ENCODE measurements at regions not wholly inside any gene's neighbourhood (a gene's known extent, or its start where the extent isn't known, plus 50 kb on each side); places are given as distances from the start of the nearest gene placed in this dataset.

GRCh38 chr2:39515273-39515896 is 78.3 kb upstream of the MAP4K3 start:
- DNase-seq: no peak

- DNase-seq: no peak
Measured at GRCh38 chr2:39515897-39516346, 78.8 kb upstream of the MAP4K3 start.

- no peak for DNase-seq
Measured at GRCh38 chr2:39516347-39517101, 79.4 kb upstream of the MAP4K3 start.

DNA sequence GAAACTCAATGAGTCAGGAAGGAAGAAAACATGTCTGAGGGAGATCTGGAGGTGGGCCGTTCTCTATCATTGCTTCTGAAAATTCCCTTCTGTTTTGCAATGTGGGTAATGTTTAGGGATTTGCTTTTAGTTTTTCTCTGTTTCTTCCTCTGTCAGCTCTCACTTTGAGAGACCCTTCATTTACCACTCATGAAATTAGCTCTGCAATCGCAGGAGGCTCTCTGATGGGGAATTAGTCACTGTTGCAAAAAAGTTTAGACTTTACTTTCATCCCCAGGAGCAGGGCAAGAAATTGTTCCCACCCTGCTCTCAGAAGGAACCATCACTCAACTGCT is 80.0 kb upstream of the MAP4K3 start:
- DNase-seq: no peak

- no peak for DNase-seq
Measured at GRCh38 chr2:39517622-39518021, 80.5 kb upstream of the MAP4K3 start.

GRCh38 chr2:39519886-39520285 is 82.8 kb upstream of the MAP4K3 start:
- DNase-seq: no peak

GRCh38 chr2:39521876-39522517 is 84.9 kb upstream of the MAP4K3 start:
- no peak for DNase-seq

- no peak for DNase-seq
Measured at GRCh38 chr2:39522518-39522877, 85.4 kb upstream of the MAP4K3 start.

- DNase-seq: no peak
Measured at GRCh38 chr2:39523308-39524044, 86.4 kb upstream of the MAP4K3 start.

DNA sequence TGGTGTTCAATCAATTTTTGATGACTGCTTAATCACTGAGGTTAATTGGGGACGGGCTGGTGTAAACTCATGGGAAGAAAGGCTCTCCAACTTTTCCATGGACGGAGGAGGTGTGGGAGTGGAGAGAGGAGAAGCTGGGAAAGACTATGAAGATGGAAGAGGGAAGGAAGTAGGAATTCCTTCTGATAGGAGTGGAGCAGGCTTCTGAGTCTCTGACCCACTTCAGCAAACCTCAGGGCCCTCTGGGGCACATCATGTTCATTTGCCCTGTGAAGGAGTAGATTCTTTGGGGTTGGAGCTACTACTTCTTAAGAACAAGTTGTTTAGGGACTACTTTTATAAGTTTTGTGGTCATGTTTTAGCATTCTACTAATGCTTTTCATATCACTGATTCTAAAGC is 87.0 kb upstream of the MAP4K3 start:
- no peak for DNase-seq

GRCh38 chr2:39524756-39525635 is 87.9 kb upstream of the MAP4K3 start:
- DNase-seq: peak; percentile 47 to 53 (median 50)

DNA sequence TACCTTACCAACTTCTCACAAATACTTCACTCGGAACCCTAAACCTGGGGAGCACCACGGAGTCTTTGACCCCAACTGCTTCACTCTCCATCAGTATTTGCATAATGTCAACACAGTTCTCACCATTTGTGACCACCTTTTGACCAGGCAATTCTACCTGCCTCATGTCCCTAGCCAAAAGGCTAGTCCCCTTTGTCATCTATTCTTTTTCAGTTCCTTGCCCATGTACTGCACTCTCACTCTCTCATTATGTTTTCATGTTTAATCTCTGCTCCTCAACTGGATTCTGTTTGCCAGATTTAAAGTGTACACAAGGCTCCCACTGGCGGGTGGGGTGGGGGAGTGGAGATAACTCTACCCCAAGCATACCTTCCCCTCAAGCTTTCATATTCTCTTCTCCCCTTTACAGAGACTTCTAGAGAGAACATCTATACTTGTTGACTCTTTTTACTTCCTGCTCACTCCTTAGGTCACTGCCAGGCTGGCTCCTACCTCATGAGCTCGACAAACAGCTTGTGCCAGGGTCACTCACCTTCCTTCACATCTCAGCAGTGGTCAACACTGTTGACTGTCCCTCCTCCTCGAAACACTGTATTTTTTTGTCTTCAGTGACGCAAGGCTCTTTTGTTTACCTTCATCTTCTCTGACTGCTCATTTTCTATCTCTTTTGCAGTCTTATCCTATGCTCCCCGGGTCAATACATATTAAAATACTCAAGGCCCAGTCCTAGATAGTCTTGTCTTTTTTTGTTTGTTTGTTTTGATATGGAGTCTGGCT is 88.7 kb upstream of the MAP4K3 start:
- DNase-seq: no peak

- DNase-seq: no peak
Measured at GRCh38 chr2:39528701-39529100, 91.6 kb upstream of the MAP4K3 start.

- DNase-seq: no peak
Measured at GRCh38 chr2:39529836-39530235, 92.8 kb upstream of the MAP4K3 start.

DNA sequence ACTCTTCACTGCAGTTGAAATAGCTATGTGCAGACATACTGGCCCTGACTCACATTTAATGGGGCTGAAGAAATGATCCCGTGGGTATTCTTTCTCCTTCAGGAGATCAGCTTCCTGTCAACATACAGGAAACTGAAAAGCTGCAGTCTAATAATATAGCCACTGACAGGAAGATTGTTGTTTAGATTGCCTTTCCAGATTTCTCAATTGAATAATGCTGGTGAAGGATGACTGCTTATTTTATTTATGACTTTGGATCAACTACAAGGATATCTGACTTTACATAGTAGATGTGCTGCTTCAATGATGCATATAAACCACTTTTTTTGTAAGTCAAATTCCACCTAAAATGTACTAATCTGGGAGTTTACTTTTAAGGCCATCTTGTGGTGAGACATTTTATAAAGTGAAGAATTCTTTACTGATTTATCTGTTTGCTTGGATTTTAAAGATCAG is 93.4 kb upstream of the MAP4K3 start:
- DNase-seq: peak; percentile 21 to 65 (median 38)

DNA sequence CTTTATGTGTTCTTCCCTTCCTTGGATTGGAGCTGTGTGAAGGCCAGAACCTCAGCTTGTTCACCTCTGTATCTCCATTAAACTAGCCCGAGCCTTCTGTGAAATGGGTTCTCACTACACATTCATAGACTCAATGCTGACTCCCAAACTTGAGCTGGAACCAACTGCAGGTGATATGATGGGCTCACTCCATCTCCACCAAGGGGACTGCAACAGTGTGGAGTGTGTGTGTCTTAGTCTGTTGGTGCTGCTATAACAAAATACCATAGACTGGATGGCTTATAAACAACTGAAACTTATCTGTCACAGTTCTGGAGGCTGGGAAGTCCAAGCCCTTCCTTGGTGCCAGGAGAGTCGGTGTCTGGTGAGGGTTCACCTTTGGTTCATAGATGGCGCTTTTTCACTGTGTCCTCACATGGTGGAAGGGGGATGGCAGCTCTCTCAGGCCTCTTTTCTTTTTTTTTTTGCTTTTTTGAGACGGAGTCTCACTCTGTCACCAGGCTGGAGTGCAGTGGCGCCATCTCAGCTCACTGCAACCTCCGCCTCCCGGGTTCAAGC is 94.2 kb upstream of the MAP4K3 start:
- no peak for DNase-seq

DNA sequence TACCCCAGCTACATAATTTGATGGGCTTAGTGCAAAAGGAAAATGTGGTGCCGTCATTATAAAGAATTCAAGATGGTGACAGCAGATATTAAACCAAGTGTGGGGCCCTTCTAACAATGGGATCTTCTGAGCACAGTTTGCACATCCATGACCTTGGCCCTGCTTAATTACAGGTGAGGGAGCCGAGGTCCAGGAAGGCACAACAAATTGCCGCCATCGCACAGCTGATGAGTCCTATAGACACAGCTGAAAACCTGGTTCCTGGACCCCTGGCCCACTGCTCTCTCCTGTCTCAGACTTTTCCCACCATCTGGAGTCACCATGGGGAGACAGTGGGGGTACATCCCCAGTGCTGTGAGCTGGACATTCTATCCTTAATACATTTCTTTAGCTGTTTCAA is 95.8 kb upstream of the MAP4K3 start:
- DNase-seq: no peak

GRCh38 chr2:39534095-39534711 is 97.1 kb upstream of the MAP4K3 start:
- DNase-seq: no peak

GRCh38 chr2:39535636-39536185 is 98.6 kb upstream of the MAP4K3 start:
- no peak for DNase-seq

GRCh38 chr2:39537150-39537549 is 100.1 kb upstream of the MAP4K3 start:
- DNase-seq: peak in 2 of 3 donors; percentile 15 to 21

Measured in suppressor macrophage treated with lipopolysaccharide for 1 hour (primary cell).